ENCODE measurements at regions not wholly inside any gene's neighbourhood (a gene's known extent, or its start where the extent isn't known, plus 50 kb on each side); places are given as distances from the start of the nearest gene placed in this dataset.
"Not testable (repeated sequence)": the region's sequence is repeated elsewhere in the genome, so short reads cannot be mapped to it uniquely, and the experiment has no call there.

GRCh38 chr7:32738390-32738789 is 153.2 kb downstream of the KBTBD2 start:
- H3K4me1 ChIP-seq (ENCODE audit: control insufficient read depth in 1 of 2, insufficient read depth in 2 of 2, low read depth in 1 of 2, low read length in 1 of 2); DNase-seq; CTCF ChIA-PET; H3K27me3 ChIP-seq (ENCODE audit: insufficient read depth); H3K9me2 ChIP-seq; H3K4me2 ChIP-seq; H3K9ac ChIP-seq; H3F3A ChIP-seq (replicated peaks; ENCODE audit: insufficient read depth); H4K20me1 ChIP-seq (ENCODE audit: insufficient read depth); H3K9me3 ChIP-seq; H2AFZ ChIP-seq (ENCODE audit: low read depth); POLR2A ChIA-PET; H3K36me3 ChIP-seq (replicated peaks in 1 of 2; ENCODE audit: control insufficient read depth in 1 of 2, insufficient read depth in 2 of 2, low read length in 1 of 2); H3K4me3 ChIP-seq (ENCODE audit: low read depth in 2 of 2, low read length in 1 of 2); H3K27ac ChIP-seq (ENCODE audit: low read depth in 2 of 2, low read length in 1 of 2): not testable (repeated sequence)
- peaks cover 44% of the 10 kb centered on the region for H3K79me2 ChIP-seq (ENCODE audit: insufficient read depth)
- WGBS (ENCODE audit: low lambda C conversion rate), result 92% methylated on average over 3 of the region's 3 CpGs

- H3K36me3 ChIP-seq (replicated peaks in 1 of 2; ENCODE audit: control insufficient read depth in 1 of 2, insufficient read depth in 2 of 2, low read length in 1 of 2); H3K9me2 ChIP-seq; DNase-seq; H3K4me3 ChIP-seq (ENCODE audit: low read depth in 2 of 2, low read length in 1 of 2); H3K4me2 ChIP-seq; H3K9me3 ChIP-seq; H3K4me1 ChIP-seq (ENCODE audit: control insufficient read depth in 1 of 2, insufficient read depth in 2 of 2, low read depth in 1 of 2, low read length in 1 of 2); H3K27ac ChIP-seq (ENCODE audit: low read depth in 2 of 2, low read length in 1 of 2); H3K9ac ChIP-seq; H4K20me1 ChIP-seq (ENCODE audit: insufficient read depth); POLR2A ChIA-PET; H3K27me3 ChIP-seq (ENCODE audit: insufficient read depth); H2AFZ ChIP-seq (ENCODE audit: low read depth); H3F3A ChIP-seq (replicated peaks; ENCODE audit: insufficient read depth); CTCF ChIA-PET: not testable (repeated sequence)
- H3K79me2 ChIP-seq (ENCODE audit: insufficient read depth), result peaks cover 44% of the 10 kb centered on the region
- 79% methylated on average over 4 of the region's 4 CpGs for WGBS (ENCODE audit: low lambda C conversion rate)
Observed at GRCh38 chr7:32732767-32733166, 158.8 kb downstream of the KBTBD2 start.

DNA sequence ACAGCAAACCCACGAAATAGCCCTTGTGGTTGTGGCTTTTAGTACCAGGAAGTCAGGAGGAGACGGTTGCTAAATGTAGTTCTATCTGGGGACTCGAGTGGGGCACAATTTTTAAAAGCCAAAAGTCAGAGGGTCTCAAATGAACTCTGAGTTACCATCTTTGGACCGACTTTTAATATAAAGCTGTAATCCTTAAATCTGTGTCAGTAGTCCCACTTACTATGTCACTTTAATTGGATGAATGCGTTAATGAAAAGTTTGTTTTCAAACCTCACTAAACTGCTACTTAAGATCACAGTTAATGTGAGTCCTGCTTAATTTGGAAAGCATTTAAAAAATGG is 162.3 kb downstream of the KBTBD2 start:
- DNase-seq; POLR2A ChIA-PET; H3K36me3 ChIP-seq (replicated peaks in 1 of 2; ENCODE audit: control insufficient read depth in 1 of 2, insufficient read depth in 2 of 2, low read length in 1 of 2); H4K20me1 ChIP-seq (ENCODE audit: insufficient read depth); H3K4me1 ChIP-seq (ENCODE audit: control insufficient read depth in 1 of 2, insufficient read depth in 2 of 2, low read depth in 1 of 2, low read length in 1 of 2); H3K9me2 ChIP-seq; H3K9ac ChIP-seq; H3K27me3 ChIP-seq (ENCODE audit: insufficient read depth); H3K9me3 ChIP-seq; CTCF ChIA-PET: not testable (repeated sequence)
- H2AFZ ChIP-seq (ENCODE audit: low read depth), result peak overlapping the region; percentile 97; the same call in 1 of the 2 replicates
- H3K79me2 ChIP-seq (ENCODE audit: insufficient read depth), result peaks cover 29% of the 10 kb centered on the region
- H3K4me3 ChIP-seq (ENCODE audit: low read depth in 2 of 2, low read length in 1 of 2), result peak overlapping the region; percentile 83 to 84
- 0 out of 2 replicates have a peak, but pooled peaks have one; percentile 40 for TF ChIP-seq MXI1 (IDR thresholded peaks at IDR 0.05; ENCODE audit: low read depth, low read length)
- H3F3A ChIP-seq (replicated peaks; ENCODE audit: insufficient read depth), result peaks cover 16% of the 10 kb centered on the region
- WGBS (ENCODE audit: low lambda C conversion rate), result 23% methylated on average over 5 of the region's 5 CpGs
- H3K4me2 ChIP-seq, result peak overlapping the region; percentile 88
- H3K27ac ChIP-seq (ENCODE audit: low read depth in 2 of 2, low read length in 1 of 2), result peak overlapping the region in 1 of 2 experiments; percentile 12; a peak in 1 of 4 replicates

- POLR2A ChIA-PET, result interaction anchor here (0.6 kb wide), 1 partner anchor 362 kb away, joined by 3 read pairs; no protein-coding TSS in a partner anchor
- TF ChIP-seq EP300 (IDR thresholded peaks at IDR 0.05; ENCODE audit: borderline replicate concordance in 1 of 2, low read depth in 1 of 2, low read length in 1 of 2) (peak in 1 of 2 experiments; percentile 4; a peak in 1 of 4 replicates), NRF1 (IDR thresholded peaks at IDR 0.05; ENCODE audit: low read depth, low read length) (peak; percentile 53; the same call in 1 of the 2 replicates), MXI1 (IDR thresholded peaks at IDR 0.05; ENCODE audit: low read depth, low read length) (peak; percentile 31; the same call in 1 of the 2 replicates), SIN3A (IDR thresholded peaks at IDR 0.05; ENCODE audit: borderline replicate concordance, low read depth, low read length) (peak; percentile 19; the same call in 1 of the 2 replicates)
- TF ChIP-seq, protein P1, sequence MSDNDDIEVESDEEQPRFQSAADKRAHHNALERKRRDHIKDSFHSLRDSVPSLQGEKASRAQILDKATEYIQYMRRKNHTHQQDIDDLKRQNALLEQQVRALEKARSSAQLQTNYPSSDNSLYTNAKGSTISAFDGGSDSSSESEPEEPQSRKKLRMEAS (IDR thresholded peaks at IDR 0.05; ENCODE audit: low read depth), result 0 out of 2 replicates have a peak, but pooled peaks have one; percentile 25
- H3K27me3 ChIP-seq (ENCODE audit: insufficient read depth); H3K4me1 ChIP-seq (ENCODE audit: control insufficient read depth in 1 of 2, insufficient read depth in 2 of 2, low read depth in 1 of 2, low read length in 1 of 2); H3K9me3 ChIP-seq; H4K20me1 ChIP-seq (ENCODE audit: insufficient read depth); H3K36me3 ChIP-seq (replicated peaks in 1 of 2; ENCODE audit: control insufficient read depth in 1 of 2, insufficient read depth in 2 of 2, low read length in 1 of 2); H3K9me2 ChIP-seq: not testable (repeated sequence)
- DNase-seq, result peak; percentile 87
- peak overlapping the region; percentile 70 to 87 for H3K27ac ChIP-seq (ENCODE audit: low read depth in 2 of 2, low read length in 1 of 2)
- 0% methylated on average over 17 of the region's 111 CpGs for WGBS (ENCODE audit: low lambda C conversion rate)
- peak overlapping the region; percentile 87 for H3K9ac ChIP-seq
- H3K4me3 ChIP-seq (ENCODE audit: low read depth in 2 of 2, low read length in 1 of 2), result peak overlapping the region; percentile 83 to 84
- H3F3A ChIP-seq (replicated peaks; ENCODE audit: insufficient read depth), result peaks cover 16% of the 10 kb centered on the region
- peak overlapping the region; percentile 97 for H2AFZ ChIP-seq (ENCODE audit: low read depth)
- peak overlapping the region; percentile 88 for H3K4me2 ChIP-seq
- CTCF ChIA-PET, result interaction anchor here (1.7 kb wide), 1 partner anchor 379 kb away, joined by 4 read pairs; no protein-coding TSS in a partner anchor
- peaks cover 24% of the 10 kb centered on the region for H3K79me2 ChIP-seq (ENCODE audit: insufficient read depth)
Observed at GRCh38 chr7:32728412-32729334, 162.9 kb downstream of the KBTBD2 start.
